GM19238 (cell line): ENCODE measurements at regions not wholly inside any gene's neighbourhood (a gene's known extent, or its start where the extent isn't known, plus 50 kb on each side); places are given as distances from the start of the nearest gene placed in this dataset.

Experiments
- DNase-seq: peaks from one replicate; pipeline ENCODE4 v3.0.0; 2011; ENCODE audit warnings: low spot score; ENCODE audit not compliant: insufficient read length

DNA sequence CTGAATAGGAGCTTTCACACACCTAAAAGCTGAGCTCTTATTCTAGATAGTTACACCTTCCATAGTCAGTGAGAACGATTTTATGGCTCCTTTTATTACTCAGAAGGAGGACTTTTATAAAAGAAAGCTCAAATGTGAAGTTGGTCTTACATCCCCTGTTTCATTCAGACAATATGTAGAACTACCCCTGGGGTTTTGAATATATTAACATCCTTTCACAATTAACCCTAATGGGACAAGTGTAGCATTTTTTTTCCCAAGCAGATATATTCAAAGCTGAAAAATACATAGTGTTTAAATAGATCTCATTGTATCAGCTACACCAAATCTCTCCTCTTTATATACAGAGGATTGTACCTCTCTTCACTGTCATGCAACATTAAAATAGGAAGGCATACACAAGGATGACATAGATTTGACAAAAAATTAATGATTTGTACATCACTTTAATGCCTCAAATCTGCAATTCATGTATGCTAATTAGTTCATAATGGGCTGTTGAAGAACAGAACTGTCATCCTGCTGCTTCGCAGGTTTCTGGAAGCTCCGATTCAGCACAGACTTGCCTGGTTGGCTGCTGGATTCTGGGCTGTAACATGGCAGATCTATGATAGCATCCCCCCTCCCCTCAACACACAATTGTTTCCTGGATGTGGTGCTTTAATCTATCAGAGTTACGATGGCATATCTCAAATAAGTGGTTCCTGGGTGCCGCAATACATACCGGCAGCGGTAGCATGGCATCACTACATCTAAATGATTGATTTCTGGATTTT, 129.7 kb upstream of the PARD3B start:
- no peak for DNase-seq

DNA sequence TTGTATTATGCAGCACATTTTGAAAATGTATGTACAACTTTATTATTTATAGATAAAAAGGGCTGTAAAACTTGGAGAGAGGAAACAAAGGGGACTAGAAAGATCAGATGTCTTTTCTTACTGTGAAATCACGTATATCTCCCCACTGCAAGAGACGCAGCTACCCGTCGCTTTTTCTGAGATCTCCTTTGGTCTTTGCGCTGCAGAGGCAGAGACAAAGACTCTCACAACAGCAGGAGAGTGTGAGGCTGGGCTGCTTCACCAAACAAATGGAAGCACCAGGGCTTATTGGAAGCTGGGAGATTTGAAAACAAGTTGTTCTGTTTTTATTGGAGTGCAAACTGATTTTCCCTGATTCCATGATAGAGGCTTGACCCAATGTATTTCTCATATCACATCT, 129.0 kb upstream of the PARD3B start:
- DNase-seq: no peak

DNA sequence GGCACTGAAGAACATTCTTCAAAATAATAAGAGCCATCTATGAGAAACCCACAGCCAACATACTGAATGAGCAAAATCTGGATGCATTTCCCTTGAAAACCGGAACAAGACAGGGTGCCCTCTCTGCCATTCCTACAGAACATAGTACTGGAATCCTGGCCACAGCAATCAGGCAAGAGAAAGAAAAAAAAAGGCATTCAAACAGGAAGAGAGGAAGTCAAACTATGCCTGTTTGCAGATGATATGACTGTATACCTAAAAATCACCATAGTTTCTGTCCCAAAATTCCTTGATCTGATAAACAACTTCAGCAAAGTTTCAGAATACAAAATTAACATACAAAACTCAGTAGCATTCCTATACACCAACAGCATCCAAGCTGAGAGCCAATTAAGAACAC, 119.5 kb upstream of the PARD3B start:
- DNase-seq: no peak

DNA sequence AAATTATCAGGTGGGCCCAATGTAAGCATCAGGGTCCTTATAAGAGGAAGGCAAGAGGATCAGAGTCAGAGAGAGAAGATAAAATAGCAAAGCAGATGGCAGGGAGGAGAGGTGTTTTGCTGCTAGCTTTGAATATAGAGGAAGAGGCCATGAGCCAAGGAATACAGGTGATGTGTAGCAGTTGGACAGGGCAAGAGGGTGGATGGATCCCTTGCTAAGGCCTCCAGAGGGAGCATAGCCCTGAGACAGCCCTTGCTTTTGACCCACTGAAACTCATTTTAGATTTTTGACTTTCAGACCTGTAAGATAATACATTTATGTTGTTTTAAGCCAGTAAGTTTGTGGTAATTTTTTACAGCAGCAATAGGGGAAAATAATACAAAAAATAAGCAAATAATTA, 116.6 kb upstream of the PARD3B start:
- DNase-seq: no peak

- DNase-seq: no peak
Measured at GRCh38 chr2:204431529-204431928, 113.7 kb upstream of the PARD3B start.

DNA sequence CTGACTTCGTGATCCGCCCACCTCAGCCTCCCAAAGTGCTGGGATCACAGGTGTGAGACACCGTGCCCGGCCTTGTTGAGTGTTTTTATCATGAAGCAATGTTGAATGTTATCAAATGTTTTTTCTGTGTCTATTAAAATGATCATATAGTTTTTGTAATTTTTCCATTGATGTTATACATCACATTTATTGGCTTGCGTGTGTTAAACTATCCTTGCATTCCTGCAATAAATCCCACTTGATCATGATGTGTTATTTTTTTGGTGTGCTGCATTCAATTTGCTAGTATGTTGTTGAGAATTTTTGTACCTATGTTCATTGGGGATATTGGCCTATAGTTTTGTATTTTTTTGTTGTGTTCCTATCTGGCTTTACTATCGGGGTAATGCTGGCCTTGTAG, 113.1 kb upstream of the PARD3B start:
- DNase-seq: no peak

- no peak for DNase-seq
Measured at GRCh38 chr2:204434660-204435462, 110.4 kb upstream of the PARD3B start.

GRCh38 chr2:204436230-204436629, 109.0 kb upstream of the PARD3B start:
- DNase-seq: no peak

DNA sequence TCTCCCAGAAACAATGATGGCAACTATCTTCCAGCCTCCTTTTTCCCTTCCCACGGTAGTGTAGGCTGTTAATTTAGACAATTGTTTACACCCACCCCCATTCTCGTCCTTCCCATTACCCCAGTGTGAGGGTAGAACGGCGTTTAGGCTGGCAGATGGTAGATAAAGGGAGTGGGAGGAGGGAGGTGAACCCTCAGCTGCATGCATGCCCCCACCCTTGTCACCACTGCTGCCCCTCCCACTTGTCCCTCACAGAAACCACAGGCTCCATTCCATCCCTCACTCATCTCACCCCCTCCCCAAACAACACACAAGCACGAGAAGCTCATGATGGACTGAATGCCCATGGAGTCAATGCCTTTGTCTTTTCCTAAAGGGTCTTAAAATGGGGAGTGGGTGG, 107.9 kb upstream of the PARD3B start:
- DNase-seq: no peak

DNA sequence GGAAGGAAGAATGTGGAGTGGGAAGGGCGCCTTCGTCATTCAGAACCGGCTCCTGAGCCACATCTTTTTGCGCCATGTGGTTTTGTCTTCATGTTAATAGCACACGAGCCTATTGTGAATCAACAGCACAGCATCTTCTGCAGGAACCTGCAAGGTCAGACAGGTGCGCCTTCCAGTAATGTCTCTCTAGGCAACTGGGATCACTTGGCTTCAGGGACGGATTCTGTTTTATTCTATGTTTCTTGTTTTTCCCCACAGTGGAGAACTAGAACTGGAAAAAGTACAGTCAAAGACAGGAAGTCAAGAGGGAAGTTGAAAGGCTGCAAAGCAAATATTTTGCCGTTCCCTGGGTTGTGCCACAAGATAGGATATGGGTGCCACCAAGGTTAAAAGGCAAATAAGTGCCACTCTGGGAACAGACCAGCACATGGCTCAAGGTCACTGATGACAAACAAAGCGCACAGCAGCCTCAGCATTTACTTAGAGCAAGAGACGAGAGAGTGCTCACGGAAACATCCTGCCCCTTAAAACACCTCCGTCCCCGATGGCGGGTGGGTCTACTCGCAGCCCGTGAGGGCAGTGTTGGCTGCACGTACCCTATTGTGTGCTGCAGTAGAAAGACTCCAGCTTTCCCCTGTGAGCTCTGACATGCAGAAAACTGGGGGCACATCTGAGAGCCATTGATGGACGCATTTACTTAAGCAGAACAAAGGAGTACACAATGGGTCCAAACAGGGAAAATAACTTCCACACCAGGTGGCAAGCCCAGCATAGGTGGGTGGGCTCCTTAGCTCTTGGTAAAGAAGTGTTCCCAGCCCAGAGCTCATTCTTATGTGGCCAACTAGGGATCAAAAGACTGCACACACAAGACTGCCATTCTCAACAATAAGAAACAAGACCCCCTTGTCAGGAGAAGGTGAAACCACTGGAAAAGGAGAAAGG, 107.2 kb upstream of the PARD3B start:
- no peak for DNase-seq

GRCh38 chr2:204441316-204441715, 104.0 kb upstream of the PARD3B start:
- DNase-seq: no peak

DNA sequence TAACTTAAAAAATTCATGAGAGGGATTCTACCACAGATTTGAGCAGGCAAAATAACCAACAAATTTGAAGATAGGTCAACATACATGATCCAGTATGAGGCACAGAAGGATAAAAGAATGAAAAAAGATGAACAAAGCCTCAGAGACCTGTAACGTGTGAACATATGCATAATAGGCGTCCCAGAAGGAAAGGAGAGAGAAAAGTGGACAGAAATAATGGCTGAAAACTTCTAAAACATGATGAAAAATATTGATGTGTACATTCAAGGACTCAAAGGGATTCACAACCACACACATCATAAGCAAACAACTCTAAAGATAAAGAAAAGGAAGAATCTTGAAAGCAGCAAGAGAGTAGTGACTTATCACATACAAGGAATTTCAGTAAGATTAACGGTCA, 100.1 kb upstream of the PARD3B start:
- DNase-seq: no peak

GRCh38 chr2:204447722-204448121, 97.6 kb upstream of the PARD3B start:
- no peak for DNase-seq

- DNase-seq: no peak
Measured at GRCh38 chr2:204449977-204450376, 95.3 kb upstream of the PARD3B start.

GRCh38 chr2:204451766-204452165, 93.5 kb upstream of the PARD3B start:
- no peak for DNase-seq

DNA sequence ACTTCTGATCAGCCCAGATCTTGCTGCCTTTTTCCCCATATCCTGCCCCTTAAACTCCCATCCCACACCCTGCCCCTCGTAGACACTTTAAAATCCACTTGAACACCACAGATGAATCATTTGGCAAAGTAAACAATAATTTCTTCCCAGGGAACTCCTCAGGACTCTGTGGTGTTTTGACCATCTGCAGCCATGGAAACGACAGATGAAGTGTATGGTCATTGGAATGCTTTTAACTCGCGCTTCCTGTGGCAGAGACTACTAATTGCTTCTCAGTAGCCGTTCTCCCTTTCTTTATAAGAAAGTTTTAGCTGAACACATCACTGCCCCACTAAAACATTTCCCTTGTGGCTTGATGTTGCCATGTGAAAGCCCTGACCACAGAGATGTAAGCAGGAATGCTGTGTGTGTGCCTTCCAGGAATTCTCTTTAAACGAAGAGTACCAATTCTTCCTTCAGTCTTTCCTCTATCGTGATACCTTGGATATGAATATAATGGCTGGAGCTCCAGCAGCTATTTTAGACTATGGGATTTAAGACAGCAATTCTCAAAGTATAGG, 92.7 kb upstream of the PARD3B start:
- no peak for DNase-seq

DNA sequence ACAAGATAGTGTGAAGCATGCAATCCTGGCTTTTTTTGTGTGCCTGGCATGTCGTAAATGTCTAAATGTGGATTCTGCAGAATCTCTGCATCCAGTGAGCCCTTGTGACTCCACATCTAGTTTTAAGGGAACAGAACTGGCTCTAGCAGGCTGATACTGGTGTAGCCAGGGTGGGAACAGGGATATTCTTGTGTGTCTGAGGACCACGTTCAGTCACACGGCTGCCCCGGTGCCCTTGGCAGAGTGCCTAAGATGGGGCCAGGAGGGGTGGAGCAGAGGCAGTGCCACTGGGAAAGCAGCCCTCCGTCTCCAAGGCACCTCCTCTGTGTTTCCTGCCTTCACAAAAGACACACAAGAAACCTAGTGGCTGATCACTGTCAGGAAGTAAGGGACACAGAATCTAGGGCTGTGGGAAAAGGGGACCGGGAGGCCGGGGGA, 91.5 kb upstream of the PARD3B start:
- no peak for DNase-seq

- DNase-seq: no peak
Measured at GRCh38 chr2:204454672-204455380, 90.4 kb upstream of the PARD3B start.

DNA sequence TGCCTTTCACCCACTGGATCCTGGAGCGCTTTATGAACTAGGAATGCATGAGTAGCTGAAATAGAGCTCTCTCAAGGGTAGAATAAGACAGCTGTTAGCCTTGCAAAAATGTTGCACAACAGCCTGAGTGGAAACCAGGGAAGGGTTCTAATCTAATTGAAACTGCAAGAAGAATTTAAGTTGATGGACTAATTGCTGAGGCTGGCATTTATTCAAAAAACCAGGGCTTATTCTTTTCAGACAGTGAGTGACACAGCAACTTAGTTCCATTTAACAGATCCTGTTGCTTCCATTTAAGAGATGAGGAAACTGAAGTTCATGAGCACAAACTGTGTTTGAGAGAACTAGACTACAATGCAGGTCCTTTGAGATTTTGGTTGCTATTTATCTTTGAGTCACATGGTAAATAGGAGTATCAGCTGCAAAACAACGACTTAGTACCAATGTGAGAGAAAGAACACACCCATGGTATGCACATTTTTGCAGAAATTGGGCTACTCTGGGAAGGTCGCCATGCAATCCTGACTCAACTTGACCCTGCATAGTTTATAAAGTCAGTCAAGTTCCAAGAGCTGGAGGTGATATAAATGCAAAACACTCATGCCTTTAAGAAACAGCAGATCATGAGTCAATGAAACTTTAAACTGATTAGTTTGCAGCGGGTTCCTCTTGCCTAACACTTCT, 76.4 kb upstream of the PARD3B start:
- DNase-seq: no peak

DNA sequence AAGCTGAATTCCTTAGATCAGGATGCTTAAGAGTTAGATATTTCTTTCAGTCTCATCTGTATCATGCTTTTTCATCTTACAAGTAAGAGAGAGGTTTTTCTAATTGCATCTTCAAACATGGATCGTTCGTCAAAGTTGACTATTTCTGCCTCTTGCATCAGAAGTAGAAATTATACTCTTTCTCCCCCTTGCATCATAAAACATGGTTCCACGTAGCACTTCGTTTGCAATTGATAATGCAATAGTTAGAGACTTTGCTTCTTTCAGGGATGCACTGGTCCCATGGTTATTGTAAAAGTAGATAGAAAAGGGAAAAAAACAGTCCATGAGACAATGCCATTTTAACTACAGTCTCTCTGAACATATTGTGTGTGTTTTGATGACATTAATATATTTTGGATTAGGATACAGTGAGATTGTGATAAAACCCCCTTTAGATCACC, 75.1 kb upstream of the PARD3B start:
- no peak for DNase-seq
